ENCODE measurements at regions not wholly inside any gene's neighbourhood (a gene's known extent, or its start where the extent isn't known, plus 50 kb on each side); places are given as distances from the start of the nearest gene placed in this dataset.

- no peak for TF ChIP-seq MTA3 (IDR thresholded peaks at IDR 0.05; ENCODE audit: borderline replicate concordance, low read length)
- no peak for TF ChIP-seq YBX1 (IDR thresholded peaks at IDR 0.05)
- no peak for TF ChIP-seq SMAD1 (IDR thresholded peaks at IDR 0.05; ENCODE audit: low read depth, partially characterized antibody)
- no peak for TF ChIP-seq POLR2AphosphoS2 (IDR thresholded peaks at IDR 0.05; ENCODE audit: low read depth, low read length)
- no peak for TF ChIP-seq ESRRA (IDR thresholded peaks at IDR 0.05; ENCODE audit: low read length)
- no peak for TF ChIP-seq POLR2AphosphoS5 (IDR thresholded peaks at IDR 0.05; ENCODE audit: low read length)
- no peak for TF ChIP-seq RELA (IDR thresholded peaks at IDR 0.05; ENCODE audit: borderline replicate concordance, partially characterized antibody)
- no peak for TF ChIP-seq NFXL1 (IDR thresholded peaks at IDR 0.05; ENCODE audit: borderline replicate concordance)
- no peak for TF ChIP-seq CHD1 (IDR thresholded peaks at IDR 0.05; ENCODE audit: low read depth, low read length)
- no peak for TF ChIP-seq HDAC2 (IDR thresholded peaks at IDR 0.05)
- TF ChIP-seq SMAD5 (IDR thresholded peaks at IDR 0.05; ENCODE audit: low read depth) = no peak
- TF ChIP-seq HDAC6 (IDR thresholded peaks at IDR 0.05; ENCODE audit: unreplicated experiment) = no peak
- no peak for TF ChIP-seq IKZF1 (conservative IDR thresholded peaks at IDR 0.05)
- TF ChIP-seq JUND (IDR thresholded peaks at IDR 0.05; ENCODE audit: low read depth, low read length) = no peak
- no peak for TF ChIP-seq MYB (IDR thresholded peaks at IDR 0.05; ENCODE audit: borderline replicate concordance, low read depth, low read length)
- SMC1A ChIA-PET (ENCODE audit: uncharacterized antibody, unreplicated experiment) = no interaction called here
- WGBS (ENCODE audit: insufficient coverage, insufficient replicate concordance, low lambda C conversion rate, missing lambda C conversion rate) = 6% methylated on average over 4 of the region's 4 CpGs
- no peak overlapping the region for H3K27ac ChIP-seq (ENCODE audit: control insufficient read depth, insufficient read depth)
- H3K36me3 ChIP-seq (ENCODE audit: control insufficient read depth in 2 of 2, insufficient read depth in 2 of 2, low read length in 1 of 2) = no peaks in the 10 kb centered on the region
- H3K4me1 ChIP-seq (ENCODE audit: control insufficient read depth, insufficient read depth, low read length) = no peaks in the 10 kb centered on the region
- no peaks in the 10 kb centered on the region for H3K9me3 ChIP-seq (replicated peaks; ENCODE audit: control insufficient read depth, insufficient read depth, low read length)
- DNase-seq (ENCODE audit: low read depth, low spot score) = no peak
- BruUV-seq (replicated peaks) = no TSS peak
- CTCF ChIA-PET = no interaction called here
- POLR2A ChIA-PET = no interaction called here
- FAIRE-seq = no peak
- intact Hi-C loops (cut with micrococcal nuclease; ENCODE audit: unreplicated experiment) (no loop called here), in situ Hi-C loops (cut with MboI) (no loop called here)
- H3K4me2 ChIP-seq (ENCODE audit: control insufficient read depth, insufficient read depth) = no peak overlapping the region
- no peak for ATAC-seq
- no peaks in the 10 kb centered on the region for H4K20me1 ChIP-seq (ENCODE audit: control insufficient read depth, insufficient read depth)
- no peak overlapping the region for H3K9ac ChIP-seq (ENCODE audit: control insufficient read depth, insufficient read depth, low read length)
- RAD21 ChIA-PET (ENCODE audit: unreplicated experiment) = no interaction called here
- no peak overlapping the region for H3K4me3 ChIP-seq
- no peaks in the 10 kb centered on the region for H3K79me2 ChIP-seq (ENCODE audit: control insufficient read depth, insufficient read depth, low read length)
- no peak overlapping the region for H2AFZ ChIP-seq (ENCODE audit: control insufficient read depth, low read depth, low read length)
- no peaks in the 10 kb centered on the region for H3K27me3 ChIP-seq (replicated peaks in 1 of 2; ENCODE audit: control insufficient read depth in 2 of 2, insufficient read depth in 2 of 2, low read length in 1 of 2)
Observed at GRCh38 chr5:3041001-3041400, 289.5 kb upstream of the IRX2 start.
